Hippocampal formation (tissue), 2 donors: ENCODE measurements at regions not wholly inside any gene's neighbourhood (a gene's known extent, or its start where the extent isn't known, plus 50 kb on each side); places are given as distances from the start of the nearest gene placed in this dataset.

Source experiments
- DNase-seq, 2 donors: peaks; one replicate each; lab custom pipeline; 2025; lab: John Stamatoyannopoulos, UW

- no peak for DNase-seq
Observed at GRCh38 chr10:61318429-61318828, 134.8 kb downstream of the TMEM26 start.

GRCh38 chr10:61317706-61318105 lies 135.5 kb downstream of the TMEM26 start:
- no peak for DNase-seq

GRCh38 chr10:61316676-61317265 lies 136.4 kb downstream of the TMEM26 start:
- DNase-seq, result no peak

- DNase-seq, result no peak
Observed at GRCh38 chr10:61314273-61314672, 138.9 kb downstream of the TMEM26 start.

GRCh38 chr10:61313460-61313859 lies 139.7 kb downstream of the TMEM26 start:
- no peak for DNase-seq

GRCh38 chr10:61304746-61305145 lies 148.4 kb downstream of the TMEM26 start:
- no peak for DNase-seq

- no peak for DNase-seq
Observed at GRCh38 chr10:61302124-61302523, 151.1 kb downstream of the TMEM26 start.

GRCh38 chr10:61301575-61301974 lies 151.6 kb downstream of the TMEM26 start:
- DNase-seq, result no peak

- no peak for DNase-seq
Observed at GRCh38 chr10:61299841-61300240, 153.3 kb downstream of the TMEM26 start.

- no peak for DNase-seq
Observed at GRCh38 chr10:61299156-61299555, 154.0 kb downstream of the TMEM26 start.

- no peak for DNase-seq
Observed at GRCh38 chr10:61298194-61298593, 155.0 kb downstream of the TMEM26 start.

GRCh38 chr10:61296161-61296560 lies 157.0 kb downstream of the TMEM26 start:
- no peak for DNase-seq

GRCh38 chr10:61294131-61294530 lies 159.1 kb downstream of the TMEM26 start:
- DNase-seq, result no peak

GRCh38 chr10:61289813-61290212 lies 163.4 kb downstream of the TMEM26 start:
- DNase-seq, result no peak

- no peak for DNase-seq
Observed at GRCh38 chr10:61286686-61287085, 166.5 kb downstream of the TMEM26 start.

GRCh38 chr10:61285749-61286148 lies 167.4 kb downstream of the TMEM26 start:
- DNase-seq, result no peak

- peak in 1 of 2 donors; percentile 64 for DNase-seq
Observed at GRCh38 chr10:61284222-61284890, 168.8 kb downstream of the TMEM26 start.

GRCh38 chr10:61283481-61284221 lies 169.5 kb downstream of the TMEM26 start:
- DNase-seq, result no peak

GRCh38 chr10:61283066-61283465 lies 170.1 kb downstream of the TMEM26 start:
- no peak for DNase-seq

- DNase-seq, result no peak
Observed at GRCh38 chr10:61280303-61280702, 172.9 kb downstream of the TMEM26 start.

GRCh38 chr10:61279400-61279799 lies 173.8 kb downstream of the TMEM26 start:
- DNase-seq, result no peak

- no peak for DNase-seq
Observed at GRCh38 chr10:61278556-61278955, 174.6 kb downstream of the TMEM26 start.

GRCh38 chr10:61272781-61273180 lies 180.4 kb downstream of the TMEM26 start:
- DNase-seq, result no peak
